SH-SY5Y (cell line): ENCODE measurements at regions not wholly inside any gene's neighbourhood (a gene's known extent, or its start where the extent isn't known, plus 50 kb on each side); places are given as distances from the start of the nearest gene placed in this dataset.

Source experiments
- GATA2 ChIP-seq: IDR thresholded peaks from 2 replicates; pipeline ENCODE4 v1.6.1; 2011; ENCODE audit warnings: mild to moderate bottlenecking, low read depth, low read length
- GATA3 ChIP-seq: IDR thresholded peaks from 2 replicates; pipeline ENCODE4 v1.6.1; 2011; ENCODE audit warnings: low read depth, mild to moderate bottlenecking, low read length, moderate library complexity

- TF ChIP-seq GATA3: no peak
- TF ChIP-seq GATA2: no peak
These were observed 2140.6 kb downstream of the NCAM2 start for GRCh38 chr21:23138797-23139196.
